ENCODE measurements at regions not wholly inside any gene's neighbourhood (a gene's known extent, or its start where the extent isn't known, plus 50 kb on each side); places are given as distances from the start of the nearest gene placed in this dataset.

- Histone ChIP-seq H3K9me3 (no peaks in the 10 kb centered on the region), H3K27me3 (no peaks in the 10 kb centered on the region), H3K4me3 (no peak overlapping the region), H3K4me1 (no peaks in the 10 kb centered on the region), H3K36me3 (no peaks in the 10 kb centered on the region), H3K27ac (no peak overlapping the region)
- no peak for TF ChIP-seq CTCF (IDR thresholded peaks at IDR 0.05)
- no peak for DNase-seq (ENCODE audit: low spot score in 2 of 2)
- intact Hi-C loops (cut with DNase I) = no loop called here
Measured at GRCh38 chr17:15123593-15124263, 141.4 kb downstream of the PMP22 start.

- no peak for DNase-seq (ENCODE audit: low spot score in 2 of 2)
- Histone ChIP-seq H3K9me3 (no peaks in the 10 kb centered on the region), H3K27me3 (no peaks in the 10 kb centered on the region), H3K4me1 (no peaks in the 10 kb centered on the region), H3K36me3 (no peaks in the 10 kb centered on the region), H3K27ac (no peak overlapping the region), H3K4me3 (no peak overlapping the region)
- intact Hi-C loops (cut with DNase I) = no loop called here
- TF ChIP-seq CTCF (IDR thresholded peaks at IDR 0.05) = no peak
Measured at GRCh38 chr17:15122857-15123256, 142.3 kb downstream of the PMP22 start.

GRCh38 chr17:15121426-15121825 lies 143.7 kb downstream of the PMP22 start:
- Histone ChIP-seq H3K27me3 (no peaks in the 10 kb centered on the region), H3K9me3 (no peaks in the 10 kb centered on the region), H3K4me1 (no peaks in the 10 kb centered on the region), H3K36me3 (no peaks in the 10 kb centered on the region), H3K4me3 (no peak overlapping the region), H3K27ac (no peak overlapping the region)
- TF ChIP-seq CTCF (IDR thresholded peaks at IDR 0.05) = no peak
- DNase-seq (ENCODE audit: low spot score in 2 of 2) = no peak
- intact Hi-C loops (cut with DNase I) = no loop called here

GRCh38 chr17:15119968-15120367 lies 145.2 kb downstream of the PMP22 start:
- no peak overlapping the region for H3K27ac ChIP-seq
- H3K9me3 ChIP-seq = no peaks in the 10 kb centered on the region
- no peaks in the 10 kb centered on the region for H3K4me1 ChIP-seq
- H3K4me3 ChIP-seq = no peak overlapping the region
- no peaks in the 10 kb centered on the region for H3K36me3 ChIP-seq
- TF ChIP-seq CTCF (IDR thresholded peaks at IDR 0.05) = no peak
- no peaks in the 10 kb centered on the region for H3K27me3 ChIP-seq
- intact Hi-C loops (cut with DNase I) = no loop called here
- DNase-seq (ENCODE audit: low spot score in 2 of 2) = no peak

- no peaks in the 10 kb centered on the region for H3K36me3 ChIP-seq
- H3K9me3 ChIP-seq = no peaks in the 10 kb centered on the region
- intact Hi-C loops (cut with DNase I) = no loop called here
- DNase-seq (ENCODE audit: low spot score in 2 of 2) = no peak
- H3K4me1 ChIP-seq = no peaks in the 10 kb centered on the region
- H3K27ac ChIP-seq = no peak overlapping the region
- no peak overlapping the region for H3K4me3 ChIP-seq
- TF ChIP-seq CTCF (IDR thresholded peaks at IDR 0.05) = no peak
- H3K27me3 ChIP-seq = no peaks in the 10 kb centered on the region
Measured at GRCh38 chr17:15117239-15117638, 147.9 kb downstream of the PMP22 start.

Data from ascending aorta (tissue), 2 donors.